ENCODE measurements at regions not wholly inside any gene's neighbourhood (a gene's known extent, or its start where the extent isn't known, plus 50 kb on each side); places are given as distances from the start of the nearest gene placed in this dataset.

- no peak for DNase-seq
Observed at GRCh38 chr2:137826373-137827372, 137.6 kb upstream of the HNMT start.

DNA sequence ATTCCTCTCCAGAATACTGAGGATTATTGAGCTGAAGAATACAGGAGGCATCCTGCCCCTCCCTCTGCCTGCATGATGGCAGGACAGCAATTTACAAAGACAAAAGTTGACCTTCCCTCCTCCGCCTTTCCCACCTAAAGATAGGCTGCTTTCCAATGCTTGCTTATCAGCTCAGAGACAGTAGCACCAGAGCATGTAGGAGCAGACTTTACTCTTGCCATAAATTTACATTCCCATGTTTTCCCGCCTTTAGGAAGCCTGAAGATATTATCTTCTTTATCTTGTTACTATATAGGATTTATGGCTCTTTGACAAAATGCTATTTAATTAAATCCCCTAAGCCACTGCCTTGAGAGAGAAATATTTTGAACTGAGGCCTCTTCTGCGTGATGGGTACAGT is 135.6 kb upstream of the HNMT start:
- no peak for DNase-seq

- no peak for DNase-seq
Observed at GRCh38 chr2:137829251-137829650, 135.0 kb upstream of the HNMT start.

- no peak for DNase-seq
Observed at GRCh38 chr2:137834760-137835379, 129.4 kb upstream of the HNMT start.

DNA sequence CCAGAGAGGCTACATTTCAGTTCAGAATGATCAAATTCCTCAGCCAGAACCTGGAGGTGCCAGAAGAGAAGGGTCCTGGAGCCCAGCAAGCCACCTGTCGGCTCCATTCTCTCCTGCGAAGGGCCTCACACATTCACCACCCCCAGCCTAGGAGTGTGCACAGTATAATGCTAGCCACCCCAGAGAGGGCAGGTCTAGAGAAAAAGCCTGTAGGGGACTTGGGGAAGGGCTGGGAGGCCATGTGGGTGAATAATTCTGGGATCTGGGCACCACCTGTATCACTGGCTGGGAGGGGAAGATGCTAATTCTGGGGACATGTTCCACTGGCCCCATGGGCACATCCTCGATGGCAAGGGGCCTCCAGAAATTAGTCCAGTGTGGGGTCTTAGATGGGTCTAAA is 127.6 kb upstream of the HNMT start:
- DNase-seq, result no peak

- DNase-seq, result no peak
Observed at GRCh38 chr2:137837830-137838229, 126.4 kb upstream of the HNMT start.

GRCh38 chr2:137838255-137839092 is 125.8 kb upstream of the HNMT start:
- no peak for DNase-seq

DNA sequence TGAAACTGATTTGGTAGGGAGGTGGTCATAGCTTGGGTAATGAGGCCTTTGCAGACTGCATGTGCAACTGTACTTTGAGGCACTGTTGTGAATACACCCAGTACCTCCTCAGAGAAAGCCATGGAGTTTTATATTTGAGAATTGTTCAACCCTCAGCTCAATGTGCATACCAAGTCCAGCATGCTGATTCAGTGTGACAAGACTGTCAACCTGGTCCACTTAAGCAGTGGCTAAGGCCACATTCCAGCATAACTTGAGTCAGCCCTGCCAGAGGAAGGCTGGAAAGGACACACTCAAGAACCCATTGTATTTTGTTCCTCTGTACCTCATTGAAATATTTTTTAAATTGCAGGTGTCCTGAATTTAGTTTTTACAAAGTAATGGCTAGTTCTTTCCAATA is 121.8 kb upstream of the HNMT start:
- no peak for DNase-seq

DNA sequence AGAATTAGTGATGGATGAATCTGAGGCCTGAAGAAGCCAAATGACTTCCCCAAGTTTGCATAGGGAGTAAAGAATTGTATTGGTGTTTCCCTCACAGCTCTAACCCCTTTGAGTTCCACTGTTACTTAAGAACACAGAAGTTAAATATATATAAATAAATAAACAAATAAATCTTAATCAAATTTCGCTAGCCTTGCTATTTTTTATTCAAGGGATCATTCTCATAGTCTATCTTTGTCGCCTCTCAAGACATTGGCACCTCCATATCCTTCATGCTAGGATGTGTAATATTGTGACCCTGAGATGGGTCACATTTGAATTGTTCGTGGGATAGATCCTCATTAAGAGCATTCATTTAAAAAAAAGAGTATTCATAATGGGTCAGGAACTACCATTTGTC is 121.3 kb upstream of the HNMT start:
- DNase-seq, result no peak

DNA sequence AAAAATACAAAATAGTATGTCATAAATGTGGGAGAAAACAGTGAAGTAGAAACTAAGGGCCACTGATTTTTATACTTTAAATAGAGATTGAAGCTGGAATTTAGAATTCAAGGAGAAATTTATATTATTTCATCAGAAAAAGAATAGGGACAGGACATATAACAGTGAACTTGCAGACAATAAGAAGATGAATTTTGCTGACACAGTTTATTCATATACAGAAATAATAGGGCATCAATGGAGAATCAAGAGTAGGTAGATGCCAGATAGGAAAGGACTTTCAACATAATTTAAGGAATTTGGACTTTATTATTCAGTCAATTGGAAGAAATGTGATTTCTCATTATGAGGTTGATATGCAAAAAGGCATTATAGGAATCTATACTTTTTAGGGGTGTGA is 118.9 kb upstream of the HNMT start:
- no peak for DNase-seq

GRCh38 chr2:137846993-137847392 is 117.3 kb upstream of the HNMT start:
- no peak for DNase-seq

GRCh38 chr2:137847443-137847842 is 116.8 kb upstream of the HNMT start:
- DNase-seq, result no peak

DNA sequence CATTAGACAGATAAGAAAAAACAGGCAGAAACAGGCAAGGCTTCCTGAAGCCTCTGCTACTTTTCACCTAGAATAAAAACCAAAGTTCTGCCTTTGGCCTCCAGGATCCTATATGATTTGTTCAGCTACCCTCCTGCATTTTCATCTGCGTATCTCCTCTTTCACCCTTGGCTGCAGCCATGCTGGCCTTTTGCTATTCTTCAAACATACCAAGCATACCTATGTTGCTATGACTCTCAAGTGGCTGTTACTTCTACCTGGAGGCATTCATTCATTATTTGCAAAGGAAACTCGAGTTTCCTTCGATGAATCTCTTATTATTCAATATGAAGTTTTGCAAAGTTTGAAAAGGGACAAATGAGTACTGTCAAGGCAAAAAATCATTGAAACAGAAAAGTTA is 106.4 kb upstream of the HNMT start:
- no peak for DNase-seq

GRCh38 chr2:137862651-137863050 is 101.6 kb upstream of the HNMT start:
- no peak for DNase-seq

DNA sequence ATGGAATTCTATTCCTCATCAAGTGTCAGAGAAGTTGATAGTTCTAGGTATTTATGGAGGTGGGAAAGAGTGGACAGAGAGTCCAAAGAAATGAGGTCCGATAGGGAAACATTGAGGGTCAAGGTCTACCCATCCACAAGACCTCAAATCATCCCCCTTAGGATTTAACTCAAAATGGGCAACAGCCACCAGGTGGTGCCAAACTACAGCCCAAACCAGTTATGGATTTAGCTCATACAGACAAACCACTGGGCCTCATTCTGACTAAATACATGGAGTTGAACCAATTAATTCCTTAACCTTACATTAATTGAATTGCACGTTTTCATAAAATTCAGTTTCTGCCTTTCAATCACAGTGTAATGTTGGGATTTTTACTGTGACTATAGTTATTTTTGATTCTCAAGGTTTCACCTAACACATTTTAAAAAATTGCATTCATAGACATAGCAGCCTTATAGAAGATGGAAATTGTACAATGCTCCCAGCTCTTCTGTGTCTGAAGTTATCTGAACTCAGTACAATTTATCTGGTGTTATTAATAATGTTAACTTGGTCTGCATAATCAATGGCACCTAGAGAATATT is 98.2 kb upstream of the HNMT start:
- peak; percentile 6 to 36 for DNase-seq

DNA sequence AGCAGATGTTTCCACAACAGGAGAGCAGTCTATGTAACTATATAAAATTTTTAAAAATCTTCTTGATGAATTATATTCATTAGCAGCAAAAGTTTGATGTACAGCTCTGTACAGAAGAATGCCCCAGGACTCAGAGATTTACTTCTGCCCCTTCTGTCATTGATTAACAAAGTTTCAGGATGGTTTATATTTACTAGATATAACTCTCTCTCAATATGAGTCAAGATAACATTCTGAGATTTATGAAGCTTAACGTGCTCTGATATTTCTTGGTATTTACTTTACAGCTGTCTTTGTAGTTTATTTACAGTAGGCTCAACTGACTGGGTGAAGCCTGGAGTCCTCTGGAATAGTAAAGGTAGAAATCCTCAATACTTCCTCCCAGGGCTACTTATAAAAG is 93.6 kb upstream of the HNMT start:
- DNase-seq, result no peak

GRCh38 chr2:137872577-137872976 is 91.7 kb upstream of the HNMT start:
- DNase-seq, result no peak

- no peak for DNase-seq
Observed at GRCh38 chr2:137873536-137874244, 90.6 kb upstream of the HNMT start.

DNA sequence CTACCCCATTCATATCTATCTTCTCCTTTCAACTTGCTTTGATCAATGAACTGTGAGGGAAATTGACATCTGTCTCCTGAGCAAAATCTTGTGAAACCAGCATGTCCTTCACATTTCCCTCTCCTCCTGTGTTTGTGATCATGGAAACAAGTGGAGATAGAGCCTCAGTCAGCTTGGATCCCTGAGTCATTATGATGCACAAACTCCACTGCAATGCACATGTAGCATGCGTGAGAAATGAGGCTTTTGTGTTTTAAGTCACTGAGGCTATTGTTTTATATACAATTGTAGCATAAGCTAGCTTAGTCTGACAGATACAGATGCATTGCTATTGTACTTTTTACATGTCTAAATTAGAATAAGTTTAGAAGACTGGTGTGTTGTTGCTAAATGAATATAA is 85.2 kb upstream of the HNMT start:
- DNase-seq, result no peak

DNA sequence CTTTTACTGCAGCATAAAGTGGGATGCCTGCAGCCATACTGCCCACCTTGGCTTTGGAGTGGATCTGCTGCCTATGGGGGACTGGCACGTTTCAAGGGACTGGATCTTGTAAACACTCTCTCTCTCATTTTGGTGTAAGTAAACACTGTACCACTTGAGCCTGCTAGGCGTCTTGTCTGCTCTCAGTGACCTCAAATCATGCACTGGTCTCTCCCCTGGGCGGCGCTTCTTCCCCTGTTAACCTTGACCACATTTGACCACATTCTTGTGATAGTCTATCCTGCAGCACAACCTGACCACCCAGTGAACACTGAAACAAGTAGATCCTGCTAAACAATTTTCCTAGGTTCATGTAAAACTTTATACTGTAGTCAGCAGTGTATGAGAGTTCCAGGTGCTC is 82.6 kb upstream of the HNMT start:
- DNase-seq, result no peak

- no peak for DNase-seq
Observed at GRCh38 chr2:137886083-137886831, 78.0 kb upstream of the HNMT start.

DNA sequence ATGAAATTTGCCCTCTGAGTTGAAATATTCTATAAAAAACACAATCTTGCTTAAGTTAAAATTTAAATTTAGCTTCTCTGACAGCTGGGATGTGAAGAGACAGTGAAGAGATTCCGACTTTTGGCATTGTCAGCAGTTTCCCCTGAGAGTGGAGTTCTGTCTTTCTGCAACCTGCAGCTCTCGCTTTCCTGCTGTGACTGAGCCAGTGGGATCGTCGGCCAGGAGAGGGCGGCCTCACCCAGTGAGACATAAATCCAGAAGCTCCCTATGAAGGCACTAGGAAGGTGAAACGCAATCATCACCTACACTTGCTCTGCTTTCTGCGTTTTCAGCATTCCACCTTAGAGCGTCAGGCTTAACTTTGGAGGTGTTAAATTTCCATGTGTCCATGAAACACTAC is 75.4 kb upstream of the HNMT start:
- DNase-seq, result no peak
